ENCODE measurements at regions not wholly inside any gene's neighbourhood (a gene's known extent, or its start where the extent isn't known, plus 50 kb on each side); places are given as distances from the start of the nearest gene placed in this dataset.
"Not testable (repeated sequence)": the region's sequence is repeated elsewhere in the genome, so short reads cannot be mapped to it uniquely, and the experiment has no call there.

GRCh38 chr9:2525147-2525546 lies 96.4 kb upstream of the VLDLR start:
- Mint-ChIP-seq H3K27me3 (ENCODE audit: low read depth) (peaks cover 7% of the 10 kb centered on the region), H3K9me3 (peaks cover under 1% of the 10 kb centered on the region), H3K36me3 (ENCODE audit: low read depth) (no peaks in the 10 kb centered on the region), H3K27ac (no peak overlapping the region), H3K4me3 (no peak overlapping the region), H3K4me1 (ENCODE audit: low read depth) (no peaks in the 10 kb centered on the region)
- intact Hi-C loops (cut with micrococcal nuclease): no loop called here
- CTCF ChIA-PET: no interaction called here
- DNase-seq: no peak

GRCh38 chr9:2526071-2526828 lies 95.3 kb upstream of the VLDLR start:
- intact Hi-C loops (cut with micrococcal nuclease): no loop called here
- no peak for DNase-seq
- Mint-ChIP-seq H3K4me3 (no peak overlapping the region), H3K27me3 (ENCODE audit: low read depth) (peaks cover 4% of the 10 kb centered on the region), H3K27ac (no peak overlapping the region), H3K9me3 (no peaks in the 10 kb centered on the region), H3K4me1 (ENCODE audit: low read depth) (no peaks in the 10 kb centered on the region), H3K36me3 (ENCODE audit: low read depth) (no peaks in the 10 kb centered on the region)
- CTCF ChIA-PET: no interaction called here

- intact Hi-C loops (cut with micrococcal nuclease): no loop called here
- no peaks in the 10 kb centered on the region for H3K9me3 Mint-ChIP-seq
- CTCF ChIA-PET: no interaction called here
Measured at GRCh38 chr9:2531481-2531880, 90.1 kb upstream of the VLDLR start.

GRCh38 chr9:2536511-2536910 lies 85.1 kb upstream of the VLDLR start:
- H3K27me3 Mint-ChIP-seq (ENCODE audit: low read depth): peaks cover 8% of the 10 kb centered on the region
- intact Hi-C loops (cut with micrococcal nuclease): no loop called here
- H3K27ac Mint-ChIP-seq: no peak overlapping the region
- no peaks in the 10 kb centered on the region for H3K9me3 Mint-ChIP-seq
- no peaks in the 10 kb centered on the region for H3K4me1 Mint-ChIP-seq (ENCODE audit: low read depth)
- no peak for DNase-seq
- no peak overlapping the region for H3K4me3 Mint-ChIP-seq
- H3K36me3 Mint-ChIP-seq (ENCODE audit: low read depth): no peaks in the 10 kb centered on the region
- CTCF ChIA-PET: no interaction called here

More at GRCh38 chr9:2531481-2531880, 90.1 kb upstream of the VLDLR start:
- no peaks in the 10 kb centered on the region for H3K4me1 Mint-ChIP-seq (ENCODE audit: low read depth)
- DNase-seq: no peak
- no peaks in the 10 kb centered on the region for H3K27me3 Mint-ChIP-seq (ENCODE audit: low read depth)
- H3K4me3 Mint-ChIP-seq: no peak overlapping the region
- H3K36me3 Mint-ChIP-seq (ENCODE audit: low read depth): no peaks in the 10 kb centered on the region
- H3K27ac Mint-ChIP-seq: no peak overlapping the region

GRCh38 chr9:2545881-2546490 lies 75.6 kb upstream of the VLDLR start:
- H3K4me1 Mint-ChIP-seq (ENCODE audit: low read depth): no peaks in the 10 kb centered on the region
- H3K9me3 Mint-ChIP-seq: peaks cover 4% of the 10 kb centered on the region
- H3K4me3 Mint-ChIP-seq: no peak overlapping the region
- CTCF ChIA-PET: no interaction called here
- peaks cover 19% of the 10 kb centered on the region for H3K27me3 Mint-ChIP-seq (ENCODE audit: low read depth)
- no peak overlapping the region for H3K27ac Mint-ChIP-seq
- intact Hi-C loops (cut with micrococcal nuclease): no loop called here
- H3K36me3 Mint-ChIP-seq (ENCODE audit: low read depth): peaks cover 2% of the 10 kb centered on the region
- DNase-seq: no peak

- CTCF ChIA-PET; H3K27ac Mint-ChIP-seq; H3K4me3 Mint-ChIP-seq; intact Hi-C loops (cut with micrococcal nuclease); H3K9me3 Mint-ChIP-seq; H3K36me3 Mint-ChIP-seq (ENCODE audit: low read depth); DNase-seq; H3K27me3 Mint-ChIP-seq (ENCODE audit: low read depth); H3K4me1 Mint-ChIP-seq (ENCODE audit: low read depth): not testable (repeated sequence)
Measured at GRCh38 chr9:2555899-2556600, 65.5 kb upstream of the VLDLR start.

GRCh38 chr9:2557693-2558092 lies 63.9 kb upstream of the VLDLR start:
- Mint-ChIP-seq H3K27ac (no peak overlapping the region), H3K36me3 (ENCODE audit: low read depth) (no peaks in the 10 kb centered on the region), H3K4me3 (no peak overlapping the region), H3K27me3 (ENCODE audit: low read depth) (peaks cover 3% of the 10 kb centered on the region), H3K4me1 (ENCODE audit: low read depth) (no peaks in the 10 kb centered on the region), H3K9me3 (peaks cover 8% of the 10 kb centered on the region)
- no peak for DNase-seq
- CTCF ChIA-PET: no interaction called here
- intact Hi-C loops (cut with micrococcal nuclease): no loop called here

- no peaks in the 10 kb centered on the region for H3K36me3 Mint-ChIP-seq (ENCODE audit: low read depth)
- DNase-seq: no peak
- H3K4me3 Mint-ChIP-seq: no peak overlapping the region
- intact Hi-C loops (cut with micrococcal nuclease): no loop called here
- H3K9me3 Mint-ChIP-seq: peaks cover 8% of the 10 kb centered on the region
- H3K4me1 Mint-ChIP-seq (ENCODE audit: low read depth): no peaks in the 10 kb centered on the region
- peaks cover under 1% of the 10 kb centered on the region for H3K27me3 Mint-ChIP-seq (ENCODE audit: low read depth)
- no peak overlapping the region for H3K27ac Mint-ChIP-seq
- CTCF ChIA-PET: no interaction called here
Measured at GRCh38 chr9:2559192-2560152, 62.1 kb upstream of the VLDLR start.

- H3K36me3 Mint-ChIP-seq (ENCODE audit: low read depth): no peaks in the 10 kb centered on the region
- peaks cover 8% of the 10 kb centered on the region for H3K9me3 Mint-ChIP-seq
- CTCF ChIA-PET: no interaction called here
- no peak for DNase-seq
- H3K27ac Mint-ChIP-seq: no peak overlapping the region
- no peaks in the 10 kb centered on the region for H3K27me3 Mint-ChIP-seq (ENCODE audit: low read depth)
- intact Hi-C loops (cut with micrococcal nuclease): no loop called here
- H3K4me1 Mint-ChIP-seq (ENCODE audit: low read depth): no peaks in the 10 kb centered on the region
- H3K4me3 Mint-ChIP-seq: no peak overlapping the region
Measured at GRCh38 chr9:2560180-2560579, 61.4 kb upstream of the VLDLR start.

GRCh38 chr9:2565676-2566340 lies 55.8 kb upstream of the VLDLR start:
- Mint-ChIP-seq H3K27me3 (ENCODE audit: low read depth) (no peaks in the 10 kb centered on the region), H3K4me3 (no peak overlapping the region), H3K36me3 (ENCODE audit: low read depth) (no peaks in the 10 kb centered on the region), H3K4me1 (ENCODE audit: low read depth) (no peaks in the 10 kb centered on the region), H3K27ac (no peak overlapping the region), H3K9me3 (peaks cover 3% of the 10 kb centered on the region)
- CTCF ChIA-PET: no interaction called here
- no peak for DNase-seq
- intact Hi-C loops (cut with micrococcal nuclease): no loop called here

GRCh38 chr9:2567922-2568321 lies 53.7 kb upstream of the VLDLR start:
- no peak for DNase-seq
- H3K27ac Mint-ChIP-seq: no peak overlapping the region
- no peaks in the 10 kb centered on the region for H3K4me1 Mint-ChIP-seq (ENCODE audit: low read depth)
- no peaks in the 10 kb centered on the region for H3K36me3 Mint-ChIP-seq (ENCODE audit: low read depth)
- peaks cover 6% of the 10 kb centered on the region for H3K27me3 Mint-ChIP-seq (ENCODE audit: low read depth)
- H3K9me3 Mint-ChIP-seq: no peaks in the 10 kb centered on the region
- H3K4me3 Mint-ChIP-seq: no peak overlapping the region
- CTCF ChIA-PET: no interaction called here
- intact Hi-C loops (cut with micrococcal nuclease): no loop called here

GRCh38 chr9:2568689-2569088 lies 52.9 kb upstream of the VLDLR start:
- Mint-ChIP-seq H3K27me3 (ENCODE audit: low read depth) (peaks cover 9% of the 10 kb centered on the region), H3K9me3 (no peaks in the 10 kb centered on the region), H3K27ac (no peak overlapping the region), H3K4me3 (no peak overlapping the region), H3K36me3 (ENCODE audit: low read depth) (no peaks in the 10 kb centered on the region), H3K4me1 (ENCODE audit: low read depth) (no peaks in the 10 kb centered on the region)
- intact Hi-C loops (cut with micrococcal nuclease): no loop called here
- CTCF ChIA-PET: interaction anchor here (0.5 kb wide), 1 partner anchor 177 kb away, joined by 3 read pairs; no protein-coding TSS in a partner anchor
- no peak for DNase-seq
